GM19372 (cell line): ENCODE measurements at regions not wholly inside any gene's neighbourhood (a gene's known extent, or its start where the extent isn't known, plus 50 kb on each side); places are given as distances from the start of the nearest gene placed in this dataset.

Experiments
- ATAC-seq: cut with Tn5 transposase; IDR thresholded peaks from one replicate; pipeline ENCODE4 v1.9.1; 2021; ENCODE audit warnings: mild to moderate bottlenecking, low read depth, moderate library complexity; ENCODE audit not compliant: unreplicated experiment

GRCh38 chr20:2234598-2235191 is 61.1 kb upstream of the TGM3 start:
- no peak for ATAC-seq

GRCh38 chr20:2236256-2236655 is 59.5 kb upstream of the TGM3 start:
- ATAC-seq: no peak

GRCh38 chr20:2237059-2237458 is 58.7 kb upstream of the TGM3 start:
- ATAC-seq: no peak

- ATAC-seq: no peak
Observed at GRCh38 chr20:2238601-2239000, 57.2 kb upstream of the TGM3 start.

GRCh38 chr20:2240835-2241234 is 55.0 kb upstream of the TGM3 start:
- ATAC-seq: no peak

GRCh38 chr20:2242678-2243077 is 53.1 kb upstream of the TGM3 start:
- ATAC-seq: no peak

GRCh38 chr20:2244523-2244922 is 51.3 kb upstream of the TGM3 start:
- no peak for ATAC-seq

- ATAC-seq: no peak
Observed at GRCh38 chr20:2244993-2245392, 50.8 kb upstream of the TGM3 start.

- no peak for ATAC-seq
Observed at GRCh38 chr20:2245637-2246036, 50.2 kb upstream of the TGM3 start.
